Right lobe of liver (tissue), 4 donors: ENCODE measurements at regions not wholly inside any gene's neighbourhood (a gene's known extent, or its start where the extent isn't known, plus 50 kb on each side); places are given as distances from the start of the nearest gene placed in this dataset.

Experiments used
- CTCF ChIP-seq, 4 donors: fragments of 200-600 bp in 3 of 4; fragments of 450-650 bp in 1 of 4; IDR thresholded peaks; one replicate each; pipeline versions ENCODE4 v1.5.1 to v1.8.0; 2016 to 2022; ENCODE audit warnings: antibody characterized with exemption in 4 of 4, mild to moderate bottlenecking in 2 of 4
- POLR2A ChIP-seq: fragments of 450-650 bp; IDR thresholded peaks from one replicate; pipeline ENCODE4 v1.6.1; 2017; ENCODE audit warnings: antibody characterized with exemption, mild to moderate bottlenecking
- donor health status: DM: no; HTN: no; CAD: no.
- donor health status: DM: no; HTN: no; CAD: no.
- donor health status: DM: no; HTN: yes; CAD: no.

- TF ChIP-seq CTCF (IDR thresholded peaks at IDR 0.05): no peak
- no peak for TF ChIP-seq POLR2A
These were observed 637.2 kb downstream of the DCDC2C start for GRCh38 chr2:4340536-4340935.
